GF-D8 (cell line): ENCODE measurements at regions not wholly inside any gene's neighbourhood (a gene's known extent, or its start where the extent isn't known, plus 50 kb on each side); places are given as distances from the start of the nearest gene placed in this dataset.
"Not testable (repeated sequence)": the region's sequence is repeated elsewhere in the genome, so short reads cannot be mapped to it uniquely, and the experiment has no call there.

Experiments
- DNase-seq: peaks from one replicate; lab custom pipeline; 2025; lab: John Stamatoyannopoulos, UW

GRCh38 chr15:31487811-31488436, 161.3 kb downstream of the KLF13 start:
- DNase-seq, result no peak

DNA sequence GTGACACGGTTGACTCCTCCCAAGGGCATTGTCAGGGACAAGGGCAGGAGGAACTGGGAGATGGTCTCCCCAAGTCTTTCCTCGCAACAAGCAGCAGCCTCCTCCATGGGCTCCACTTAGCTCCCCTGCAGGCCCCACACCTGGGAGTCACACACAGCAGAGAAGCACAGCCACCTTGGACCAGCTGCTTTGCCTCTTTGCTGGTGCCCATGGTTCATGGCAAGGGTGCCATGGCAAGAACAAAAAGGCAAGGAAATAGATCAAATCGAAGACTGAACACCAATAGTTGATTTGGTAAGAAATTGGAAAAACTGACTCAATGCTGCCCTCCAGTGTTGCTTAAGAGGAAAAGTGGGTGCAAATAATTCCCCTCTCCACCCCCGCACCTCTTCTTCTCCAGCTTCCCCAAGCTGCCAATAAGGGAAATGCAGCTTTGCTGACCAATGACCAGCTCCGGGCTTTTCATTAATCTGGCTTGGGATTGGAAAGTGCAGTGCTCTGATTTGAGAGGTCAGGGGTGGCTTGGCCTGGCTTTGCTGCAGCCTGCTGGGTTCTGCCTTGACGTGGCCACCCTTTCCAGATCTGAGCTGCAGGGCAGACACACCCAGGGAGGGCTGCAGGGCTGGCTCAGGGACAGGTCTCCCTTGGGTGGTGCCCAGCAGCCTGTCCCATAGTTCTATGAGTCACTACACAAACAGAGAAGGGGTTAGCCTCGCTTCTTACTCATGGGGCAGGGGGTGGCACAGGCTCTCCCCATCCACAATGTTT, 162.0 kb downstream of the KLF13 start:
- DNase-seq, result peak; percentile 3

DNA sequence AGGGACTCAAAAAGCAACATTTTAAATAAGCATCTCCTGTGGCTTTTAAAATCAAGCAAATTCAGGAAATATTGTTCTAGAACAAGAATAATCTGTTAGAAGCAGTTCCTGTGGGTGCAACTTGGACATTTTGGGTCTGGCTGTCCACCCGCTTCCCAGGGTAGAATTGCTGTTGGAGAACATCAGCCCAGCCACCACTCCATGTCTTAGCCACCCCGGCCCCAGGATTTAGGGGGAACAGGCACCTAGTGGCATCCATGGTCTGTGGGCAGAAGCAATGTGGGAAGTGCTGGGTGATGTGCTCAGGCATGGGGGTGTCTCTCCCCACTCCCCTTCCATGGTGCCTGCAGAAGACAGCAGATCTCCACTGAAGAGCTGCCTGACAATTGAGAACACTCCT, 162.6 kb downstream of the KLF13 start:
- DNase-seq, result no peak

DNA sequence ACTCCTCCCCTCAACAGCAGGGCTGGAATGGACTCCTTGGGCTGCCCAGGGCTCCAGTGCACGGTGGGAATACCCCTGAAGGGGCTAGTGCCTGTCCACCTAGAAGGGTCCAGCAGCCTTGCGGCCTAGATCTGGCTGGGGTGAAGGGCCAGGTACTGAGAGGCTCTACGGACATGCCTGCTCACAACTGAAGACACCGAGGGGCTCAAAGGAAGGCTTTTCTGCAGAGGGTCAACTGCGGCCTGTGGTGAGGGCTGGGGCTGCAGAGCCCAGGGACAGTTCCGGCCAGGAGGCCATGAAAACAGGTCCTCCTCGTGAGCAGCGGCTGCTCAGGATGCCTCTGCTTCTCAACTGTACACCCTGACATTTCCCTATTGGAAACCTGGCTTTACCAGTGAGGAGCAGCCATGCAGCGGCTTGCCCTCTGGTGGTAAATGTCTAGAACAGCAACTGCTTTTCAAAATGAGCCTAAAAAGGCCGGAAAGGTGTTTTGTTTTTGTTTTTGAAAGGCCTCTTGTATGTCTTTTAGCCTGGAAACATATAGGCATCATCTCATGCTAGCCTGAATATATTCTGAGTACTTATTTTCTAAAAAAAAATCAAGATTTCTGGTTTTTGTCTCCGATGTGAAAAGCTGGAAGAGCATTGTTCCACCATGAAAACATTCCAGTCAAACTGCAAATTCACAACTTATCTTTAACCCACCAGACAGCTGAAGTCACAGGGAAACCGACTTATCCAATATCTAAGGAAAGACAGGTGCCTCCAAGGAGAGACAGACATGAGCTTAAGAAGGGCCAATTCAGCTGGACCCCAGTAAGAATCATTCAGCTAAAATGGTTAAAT, 163.4 kb downstream of the KLF13 start:
- DNase-seq, result no peak

- no peak for DNase-seq
Measured at GRCh38 chr15:31494786-31495185, 168.2 kb downstream of the KLF13 start.

GRCh38 chr15:31495281-31495680, 168.6 kb downstream of the KLF13 start:
- no peak for DNase-seq

- no peak for DNase-seq
Measured at GRCh38 chr15:31497838-31498237, 171.2 kb downstream of the KLF13 start.

- DNase-seq, result no peak
Measured at GRCh38 chr15:31498329-31498728, 171.7 kb downstream of the KLF13 start.

GRCh38 chr15:31498756-31499155, 172.1 kb downstream of the KLF13 start:
- DNase-seq, result no peak

- no peak for DNase-seq
Measured at GRCh38 chr15:31499236-31499952, 172.8 kb downstream of the KLF13 start.

GRCh38 chr15:31499953-31500765, 173.5 kb downstream of the KLF13 start:
- no peak for DNase-seq

- DNase-seq, result no peak
Measured at GRCh38 chr15:31500766-31501449, 174.3 kb downstream of the KLF13 start.

- no peak for DNase-seq
Measured at GRCh38 chr15:31501536-31502157, 175.0 kb downstream of the KLF13 start.

GRCh38 chr15:31502541-31503229, 176.1 kb downstream of the KLF13 start:
- DNase-seq, result no peak

GRCh38 chr15:31503256-31503655, 176.6 kb downstream of the KLF13 start:
- no peak for DNase-seq

DNA sequence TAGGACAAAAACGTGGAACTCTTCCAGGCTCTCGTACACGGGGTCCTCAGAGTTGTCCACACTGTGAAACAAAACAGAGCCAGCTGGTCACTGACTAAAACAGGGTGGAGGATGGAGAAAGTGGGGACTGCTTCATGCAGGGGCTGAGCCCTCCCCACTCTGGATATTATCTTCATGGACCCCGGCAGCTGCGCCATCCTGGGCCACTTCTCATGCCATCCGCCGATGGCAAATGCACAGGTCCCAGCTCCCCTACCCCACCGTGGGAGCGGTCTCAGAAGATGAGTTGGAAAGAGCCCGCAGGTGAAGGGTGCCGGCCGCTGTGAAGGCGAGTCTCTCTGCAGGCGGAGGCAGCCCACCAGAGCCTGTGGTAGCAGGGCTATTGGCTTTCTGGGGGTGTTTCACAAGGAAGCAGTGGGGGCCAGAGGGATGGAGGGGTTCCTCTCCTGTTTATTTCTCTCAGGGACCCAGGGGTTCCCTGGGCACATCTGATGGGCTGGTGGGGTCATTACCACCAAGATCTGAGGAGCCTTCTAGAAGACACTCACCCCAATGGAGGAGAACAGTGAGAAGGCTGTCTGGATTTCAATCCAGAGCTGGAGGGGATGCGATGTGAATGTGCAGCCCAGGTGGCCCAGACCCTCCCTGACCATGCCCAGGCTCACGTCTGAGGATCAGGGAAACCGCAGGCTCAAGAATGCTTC, 177.3 kb downstream of the KLF13 start:
- no peak for DNase-seq

GRCh38 chr15:31504462-31504839, 177.8 kb downstream of the KLF13 start:
- no peak for DNase-seq

DNA sequence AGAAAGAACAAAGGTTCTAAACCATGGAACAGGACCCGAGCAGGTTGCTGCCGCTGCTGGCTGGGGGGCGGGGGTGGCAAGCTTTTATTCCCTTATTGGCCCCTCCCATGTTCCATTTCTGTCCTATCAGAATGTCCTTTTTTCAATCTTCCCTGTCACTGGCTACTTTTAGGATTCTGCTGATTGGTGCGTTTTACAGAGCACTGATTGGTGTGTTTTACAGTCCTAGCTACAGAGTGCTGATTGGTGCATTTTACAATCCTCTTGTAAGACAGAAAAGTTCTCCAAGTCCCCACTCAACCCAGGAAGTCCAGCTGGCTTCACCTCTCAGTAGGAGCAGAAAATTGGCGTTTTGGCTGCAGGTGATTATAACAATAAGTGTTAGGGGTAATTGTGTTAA, 180.9 kb downstream of the KLF13 start:
- not testable (repeated sequence) for DNase-seq

DNA sequence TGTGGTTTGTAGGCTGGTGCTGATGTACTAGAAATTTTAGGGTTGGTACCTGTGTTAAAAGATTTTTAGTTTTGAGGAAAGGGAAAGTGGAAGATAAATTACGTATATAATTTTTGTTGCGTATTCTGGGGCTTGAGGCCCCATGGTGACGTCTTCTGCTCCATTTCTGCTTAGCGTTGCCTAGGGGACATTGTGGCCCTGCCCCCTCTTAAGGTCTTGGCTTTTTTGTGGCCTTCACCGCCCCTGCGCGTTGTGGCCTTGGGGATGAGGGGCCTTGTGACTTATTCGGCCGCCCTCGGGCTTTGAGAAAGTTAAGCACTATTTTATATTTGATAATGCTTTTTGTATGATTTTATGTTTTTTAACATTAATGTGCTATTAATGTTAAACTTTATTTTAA, 182.0 kb downstream of the KLF13 start:
- no peak for DNase-seq
